ENCODE measurements at regions not wholly inside any gene's neighbourhood (a gene's known extent, or its start where the extent isn't known, plus 50 kb on each side); places are given as distances from the start of the nearest gene placed in this dataset.
A peak's percentile ranks its signal among the peaks of the same experiment; 100 is the strongest.
"Not testable (repeated sequence)": the region's sequence is repeated elsewhere in the genome, so short reads cannot be mapped to it uniquely, and the experiment has no call there.

DNA sequence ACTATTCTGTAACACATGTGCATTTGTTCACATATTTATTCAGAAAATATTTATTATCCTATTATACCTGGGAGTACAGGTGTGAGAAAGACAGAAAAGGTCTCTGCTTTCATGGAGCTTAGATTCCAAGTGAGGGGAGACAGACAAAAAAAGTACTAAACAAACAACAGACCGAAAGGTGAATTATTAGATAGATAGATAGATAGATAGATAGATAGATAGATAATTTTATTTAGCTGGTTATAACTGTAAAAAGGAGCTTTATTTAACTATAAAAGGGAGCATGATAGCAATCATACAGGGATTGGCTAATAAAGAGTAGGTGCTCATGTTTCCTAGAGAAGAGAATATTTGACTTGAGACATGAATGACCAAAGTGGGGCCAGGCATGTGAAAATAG, 119.4 kb downstream of the TNFSF18 start:
- DNase-seq = no peak

DNA sequence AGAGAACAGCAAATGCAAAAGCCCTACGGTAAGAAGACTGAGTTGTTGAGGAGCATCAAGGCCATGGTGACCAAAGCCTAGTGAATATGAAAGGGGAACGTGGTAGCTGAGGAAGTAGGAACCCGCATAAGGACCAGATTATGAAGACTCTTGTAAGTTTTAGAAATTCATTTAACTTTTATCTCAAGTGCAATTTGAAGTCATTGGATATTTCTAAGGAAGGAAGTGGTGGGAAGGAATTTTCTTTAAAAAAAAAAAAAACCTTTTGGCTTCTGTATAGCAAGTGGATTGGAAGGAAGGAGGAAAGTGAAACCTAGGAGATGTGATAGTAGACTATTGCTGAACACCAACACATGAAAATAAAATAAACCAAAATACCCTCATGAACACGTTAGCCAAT, 119.0 kb downstream of the TNFSF18 start:
- DNase-seq = no peak

DNA sequence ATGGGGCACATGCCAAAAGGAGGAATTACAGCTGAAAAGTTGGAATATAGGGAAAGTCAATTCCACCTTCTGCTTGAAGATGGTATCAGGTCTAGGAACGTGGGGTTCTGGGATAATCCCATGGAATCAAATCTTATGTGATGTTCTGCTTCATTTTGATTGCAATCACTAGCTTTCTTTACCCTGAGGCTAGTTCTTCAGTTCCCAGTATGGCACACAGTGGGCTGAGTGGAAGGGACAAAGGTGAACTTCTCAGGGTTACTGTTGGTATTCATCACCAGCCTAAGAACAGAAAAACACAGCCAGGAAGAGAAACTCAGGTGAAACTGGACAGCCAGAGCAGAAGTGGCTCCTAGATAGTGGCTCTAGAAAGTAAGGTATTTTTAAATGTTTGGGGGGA, 117.8 kb downstream of the TNFSF18 start:
- DNase-seq = no peak

DNA sequence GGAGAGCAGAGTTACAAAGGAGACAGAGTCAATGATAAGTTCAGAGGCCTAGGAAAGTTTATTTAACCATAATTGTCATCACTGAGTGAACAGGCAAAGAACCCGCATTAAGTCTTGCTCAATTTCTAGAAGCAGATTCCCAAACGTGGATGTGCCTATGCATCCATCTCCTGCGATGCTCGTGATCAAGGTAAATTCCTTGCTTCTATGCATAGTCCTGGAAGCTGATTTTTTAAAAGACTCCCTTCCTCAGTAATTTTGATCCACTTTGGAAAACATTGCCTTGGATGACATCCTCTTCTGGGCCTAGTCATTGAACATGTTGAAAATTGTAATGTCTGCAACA, 116.4 kb downstream of the TNFSF18 start:
- no peak for DNase-seq

DNA sequence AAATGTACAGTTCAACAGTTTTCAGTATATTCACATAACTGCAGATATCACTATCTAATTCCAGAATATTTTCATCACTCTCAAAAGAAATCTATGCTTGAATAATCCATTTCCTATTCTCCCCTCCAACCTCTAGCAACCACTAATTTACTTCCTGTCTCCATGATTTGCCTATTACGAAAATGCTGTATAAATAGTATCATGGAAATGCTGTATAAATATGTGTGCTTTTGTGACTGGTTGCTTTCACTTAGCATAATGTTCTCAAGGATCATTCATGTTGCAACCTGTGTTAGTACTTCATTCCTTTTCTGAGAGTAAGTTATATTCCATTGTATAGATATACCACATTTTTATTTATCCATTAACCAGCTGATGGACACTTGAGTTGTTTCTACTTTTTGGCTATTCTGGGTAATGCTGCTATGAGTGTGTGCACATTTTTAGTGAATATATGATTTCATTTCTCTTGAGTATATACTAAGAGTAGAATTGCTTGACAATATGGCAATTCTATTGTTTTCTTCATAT, 115.6 kb downstream of the TNFSF18 start:
- no peak for DNase-seq

DNA sequence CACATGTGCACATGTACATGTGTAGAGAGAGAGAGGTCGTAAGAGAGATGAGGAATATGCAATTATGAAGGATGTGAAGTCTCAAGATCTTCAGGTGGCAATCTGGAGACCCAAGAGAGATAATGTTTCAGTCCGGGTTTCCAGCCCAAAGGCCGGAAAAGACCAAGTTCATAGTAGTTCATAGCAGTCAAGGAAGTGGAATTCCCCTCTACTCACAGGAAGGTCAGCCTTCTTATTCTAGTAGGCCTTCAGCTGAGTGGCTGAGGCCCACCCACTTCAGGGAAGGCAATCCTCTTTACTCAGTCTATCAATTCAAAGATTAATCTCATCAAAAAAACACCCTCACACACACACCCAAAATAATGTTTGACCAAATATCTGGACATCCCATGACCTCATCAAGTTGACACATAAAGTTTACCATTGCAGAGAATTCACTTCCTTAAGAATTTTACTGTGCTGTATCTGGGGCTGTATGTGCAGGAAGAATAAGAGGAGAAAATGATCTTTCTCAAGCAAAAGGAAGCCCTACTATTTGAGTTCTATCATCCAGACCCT, 114.6 kb downstream of the TNFSF18 start:
- DNase-seq = no peak

DNA sequence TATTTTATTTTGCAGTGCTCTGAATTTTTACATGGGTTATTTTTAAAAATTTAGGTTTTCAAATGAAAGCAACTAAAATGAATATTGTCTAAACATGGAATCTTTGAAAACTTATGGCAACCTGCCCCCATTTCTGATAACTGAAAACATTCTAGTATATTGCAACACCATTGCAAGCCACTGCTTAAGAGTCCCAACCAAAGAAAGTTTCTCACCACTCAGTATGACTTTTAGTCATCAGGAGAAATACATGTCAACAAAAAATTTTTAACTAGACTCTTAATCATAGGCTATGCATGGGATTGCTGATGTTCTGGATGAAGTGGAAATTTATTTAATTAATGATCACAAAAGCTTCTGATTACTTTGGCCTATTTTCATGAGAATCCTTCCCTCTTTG, 112.1 kb downstream of the TNFSF18 start:
- DNase-seq = no peak

DNA sequence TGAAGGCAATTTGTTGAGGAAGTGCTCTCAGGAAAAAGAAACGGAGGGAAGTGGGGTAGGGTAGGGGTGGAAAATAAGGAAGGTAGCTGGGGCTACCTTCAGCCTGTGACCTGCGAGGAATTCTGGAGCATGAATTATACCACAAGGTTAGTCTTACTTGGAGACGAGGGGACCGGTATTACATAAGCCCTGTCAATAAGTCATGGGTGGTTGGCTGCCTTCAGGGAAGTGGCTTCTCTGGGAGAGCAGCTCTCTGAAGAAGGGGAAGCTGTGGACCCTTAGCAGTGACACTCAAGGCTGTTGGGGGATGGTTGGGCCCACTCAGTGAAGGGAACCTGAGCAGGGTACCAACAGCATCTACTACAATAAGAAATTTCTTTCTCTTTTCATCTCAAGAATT, 111.3 kb downstream of the TNFSF18 start:
- no peak for DNase-seq

DNA sequence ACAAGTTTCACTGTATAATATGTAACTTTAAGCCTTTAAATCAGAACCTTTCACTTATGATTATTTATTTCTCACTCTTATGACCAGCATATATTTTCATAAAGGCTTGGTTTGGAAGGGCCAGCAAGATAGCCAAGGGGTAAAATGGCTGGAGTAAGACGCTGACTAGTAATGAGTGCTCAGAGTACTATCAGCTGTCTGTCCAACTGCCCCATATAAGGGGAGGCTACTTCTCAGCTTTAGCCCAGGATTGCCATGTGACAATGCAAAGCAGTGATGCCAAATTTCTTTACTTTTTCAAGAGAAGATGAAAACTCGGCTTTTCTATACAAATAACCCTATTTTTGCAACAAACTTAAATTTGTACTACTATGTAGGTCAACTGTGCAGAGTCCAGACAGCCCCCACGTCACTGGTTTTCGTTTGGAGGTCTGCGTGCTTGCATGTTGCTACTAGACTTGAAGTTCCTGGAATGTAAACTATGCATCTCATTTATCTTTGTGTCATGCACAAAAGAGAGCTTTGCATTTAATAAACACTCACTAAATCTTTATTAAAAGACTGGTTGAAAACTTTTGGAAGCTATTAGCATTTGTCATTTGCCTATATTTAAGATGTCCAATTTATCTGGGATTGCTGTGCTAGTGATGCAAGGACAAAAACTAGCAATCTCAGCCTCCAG, 110.4 kb downstream of the TNFSF18 start:
- DNase-seq = no peak

DNA sequence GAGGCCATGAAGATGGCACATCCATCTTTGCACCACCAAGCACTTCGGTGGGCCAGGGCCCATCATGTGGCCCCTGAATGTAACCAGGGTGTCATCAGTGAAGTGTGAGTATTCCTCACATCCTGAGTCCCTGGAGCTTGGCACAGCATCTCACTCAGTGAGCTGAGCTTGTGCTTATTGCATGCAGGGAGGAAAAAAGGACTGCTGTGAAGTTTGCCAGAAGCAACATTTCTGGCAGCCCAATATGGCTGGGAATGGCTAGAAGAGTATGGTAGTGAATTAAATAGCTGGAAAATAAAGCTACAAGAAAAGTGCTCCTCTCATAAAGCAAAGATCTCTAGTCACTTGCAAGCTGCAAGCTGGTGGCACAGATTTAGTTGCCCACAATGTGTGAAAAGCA, 109.3 kb downstream of the TNFSF18 start:
- no peak for DNase-seq

DNA sequence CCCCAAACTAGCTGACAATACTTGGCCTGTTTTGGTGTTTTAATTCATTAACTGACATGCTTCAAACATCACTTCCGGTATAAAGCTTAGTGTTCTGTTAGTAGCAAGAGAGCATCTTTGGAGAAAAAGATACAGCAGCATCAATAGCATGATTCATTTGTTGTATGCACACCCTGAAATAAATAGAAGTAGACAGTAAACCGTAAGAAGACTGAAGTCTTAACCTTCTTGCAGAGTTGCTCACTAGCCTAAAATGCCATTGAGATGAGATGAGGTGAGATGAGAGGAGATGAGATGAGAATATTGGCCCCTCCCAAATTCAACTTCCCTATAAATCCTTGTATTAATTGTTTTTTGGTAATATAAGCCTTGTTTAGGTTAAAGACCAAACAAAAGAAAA, 108.8 kb downstream of the TNFSF18 start:
- DNase-seq = no peak

DNA sequence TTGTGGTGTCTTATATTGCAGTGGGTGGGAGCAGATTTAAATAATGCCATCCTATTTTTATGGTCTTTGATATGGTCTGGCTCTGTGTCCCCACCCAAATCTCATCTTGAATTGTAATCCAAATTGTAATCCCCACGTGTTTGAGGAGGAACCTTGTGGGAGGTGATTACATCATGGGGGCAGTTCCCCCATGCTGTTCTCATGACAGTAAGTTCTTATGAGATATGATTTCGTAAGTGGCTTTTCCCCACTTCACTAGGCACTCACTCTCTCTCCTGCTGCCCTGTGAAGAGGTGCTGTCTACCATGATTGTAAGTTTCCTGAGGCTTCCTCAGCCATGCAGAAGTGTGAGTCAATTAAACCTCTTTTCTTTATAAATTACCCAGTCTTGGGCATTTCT, 107.6 kb downstream of the TNFSF18 start:
- DNase-seq = not testable (repeated sequence)

DNA sequence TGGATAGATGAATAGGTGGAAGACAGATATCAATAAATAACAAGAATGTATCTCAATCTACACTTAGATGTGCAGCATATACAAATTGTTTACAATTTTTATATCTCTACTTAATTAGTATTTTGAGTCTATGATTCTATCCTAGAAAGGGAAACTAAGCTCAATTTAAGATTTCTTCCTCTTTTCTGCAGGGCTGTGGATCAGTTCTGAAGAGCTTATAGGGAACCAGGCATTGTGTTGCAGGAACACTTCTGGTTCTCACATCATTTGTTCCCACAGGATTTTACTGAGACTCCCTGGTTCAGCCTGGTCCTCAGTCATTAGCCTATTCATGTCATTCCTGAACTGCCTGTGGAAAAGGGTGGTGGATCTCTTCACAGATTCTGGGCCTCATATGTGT, 105.8 kb downstream of the TNFSF18 start:
- no peak for DNase-seq

DNA sequence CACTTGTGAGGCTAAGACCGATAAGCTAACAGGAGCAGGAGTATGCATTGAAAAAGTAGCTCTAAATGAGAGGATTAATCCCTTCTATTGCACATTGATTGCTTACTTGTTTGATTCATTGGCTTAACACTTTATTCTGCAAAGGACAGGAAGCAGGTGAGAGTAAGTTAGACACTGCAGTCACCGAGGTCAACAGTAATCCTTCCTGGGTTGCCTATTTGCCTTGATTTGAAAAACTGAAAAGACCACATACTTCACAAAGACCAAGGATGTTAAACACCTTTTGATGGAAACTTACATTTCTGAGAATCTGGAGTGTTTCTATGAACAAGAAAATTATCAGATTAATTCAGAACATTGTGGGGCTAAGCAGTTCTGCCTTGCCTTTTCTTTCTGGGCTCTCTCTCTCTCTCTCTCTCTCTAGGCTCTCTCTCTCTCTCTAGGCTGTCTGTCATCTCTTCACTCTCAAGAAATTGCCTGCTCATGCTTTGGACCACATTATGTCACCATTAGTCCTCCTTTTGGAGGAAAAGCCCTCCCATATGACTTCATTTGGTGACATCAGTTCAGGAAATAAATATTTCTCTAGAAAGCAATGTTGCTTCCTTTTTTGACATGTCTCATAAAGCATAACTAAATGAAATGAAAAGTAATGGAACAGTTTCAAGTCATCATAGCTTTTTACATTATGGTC, 103.8 kb downstream of the TNFSF18 start:
- DNase-seq = no peak

DNA sequence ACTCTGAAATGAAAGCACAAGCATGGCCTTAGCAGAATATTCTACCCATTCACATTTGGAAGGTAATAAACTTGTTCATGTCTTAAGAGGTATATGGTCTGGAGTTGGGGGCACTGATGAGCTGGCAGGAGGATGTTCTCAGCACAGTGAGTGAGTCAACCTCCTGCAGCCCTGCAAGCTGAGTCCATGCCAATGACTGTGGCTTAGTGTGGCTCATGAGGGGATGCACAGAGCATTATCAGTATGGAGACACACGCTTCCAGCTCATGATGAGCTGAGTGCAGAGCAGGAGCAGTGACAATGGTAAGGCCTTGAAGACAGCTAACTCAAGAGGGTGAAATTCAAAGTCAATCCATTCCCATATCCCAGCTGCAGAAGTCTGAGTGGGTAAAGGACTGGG, 102.3 kb downstream of the TNFSF18 start:
- peak; percentile 7 to 14 for DNase-seq

DNA sequence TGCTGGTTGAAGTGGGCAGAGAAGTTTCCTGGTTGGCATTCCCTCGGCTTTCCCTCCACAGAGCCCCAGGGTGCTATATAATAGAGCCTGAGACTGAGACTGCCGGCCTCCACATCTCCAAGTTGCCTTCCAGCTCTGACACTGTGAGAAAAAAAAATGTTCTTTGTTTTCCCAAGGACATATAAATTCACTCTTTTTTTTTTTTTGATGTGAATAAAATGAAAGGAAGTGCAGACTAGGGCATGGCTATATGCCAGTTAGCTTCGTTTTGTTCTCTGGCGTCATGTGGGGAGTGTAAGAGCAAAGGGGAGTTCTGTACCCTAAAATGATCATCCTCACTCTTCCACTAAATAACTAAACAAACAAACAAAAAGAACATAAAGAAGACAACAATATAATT, 101.6 kb downstream of the TNFSF18 start:
- DNase-seq = no peak

DNA sequence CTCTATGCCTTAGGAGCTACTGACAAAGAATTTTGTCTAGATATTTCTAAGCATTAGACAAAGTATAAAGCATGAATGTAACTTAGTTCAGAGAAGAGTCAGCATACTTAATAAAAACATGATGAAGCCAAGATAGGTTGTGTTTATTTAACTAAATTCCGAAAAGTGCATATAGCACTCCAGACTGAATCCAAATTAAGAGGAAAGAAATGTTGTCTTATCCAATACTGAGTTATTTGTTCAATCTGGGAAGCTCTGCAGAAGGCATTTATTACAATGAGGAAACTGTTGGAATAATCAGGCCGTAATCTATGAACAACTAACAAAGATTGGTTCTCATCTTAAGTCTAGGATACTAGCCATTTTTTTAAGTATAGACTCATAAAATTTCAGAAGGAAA, 100.2 kb downstream of the TNFSF18 start:
- DNase-seq = no peak

DNA sequence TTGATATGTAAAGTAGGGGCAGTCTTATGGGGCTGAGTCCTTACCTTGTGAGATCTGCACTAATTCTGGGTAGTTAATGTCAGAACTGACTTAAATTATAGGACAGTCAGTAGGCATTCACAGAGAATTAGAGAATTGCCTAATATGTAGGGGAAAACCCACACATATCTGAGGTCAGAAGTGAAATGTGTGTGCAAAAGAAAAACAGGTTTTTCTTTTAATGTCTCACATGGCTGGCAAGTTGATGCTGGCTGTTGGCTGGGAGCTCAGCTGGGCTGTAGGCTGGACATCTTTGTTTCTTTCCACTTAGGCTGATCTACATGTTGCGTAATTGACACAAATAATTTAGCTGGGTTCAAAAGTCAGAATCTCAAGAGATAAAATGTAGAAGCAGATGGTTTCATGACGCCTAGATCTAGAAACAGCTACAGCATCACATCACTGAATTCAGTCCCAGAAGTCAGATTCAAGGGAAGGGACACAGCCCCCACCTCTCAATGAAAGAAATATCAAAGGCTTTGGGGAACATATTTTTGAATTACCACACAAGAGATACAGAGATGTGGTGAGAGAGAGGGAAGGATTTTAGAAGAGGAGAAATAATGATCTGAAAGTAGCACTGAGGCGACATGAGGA, 98.9 kb downstream of the TNFSF18 start:
- DNase-seq = no peak

DNA sequence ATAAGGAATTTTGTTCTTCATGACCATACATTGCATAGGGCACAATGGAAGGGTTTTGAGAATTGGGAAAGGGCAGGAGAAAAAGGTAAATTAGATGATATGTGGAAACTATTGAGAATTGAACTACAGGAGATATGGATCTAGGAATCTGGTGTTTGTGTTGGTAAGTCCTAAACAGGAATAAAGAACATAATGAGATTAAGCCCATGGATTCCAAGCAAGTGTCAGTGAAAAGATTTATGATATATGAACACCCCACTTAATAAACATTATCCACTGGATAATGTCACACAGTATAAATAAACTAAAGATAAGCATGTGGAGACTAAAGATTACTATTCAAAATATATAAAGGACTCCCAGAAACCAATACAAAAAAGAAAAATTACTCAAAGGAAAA, 98.2 kb downstream of the TNFSF18 start:
- no peak for DNase-seq

DNA sequence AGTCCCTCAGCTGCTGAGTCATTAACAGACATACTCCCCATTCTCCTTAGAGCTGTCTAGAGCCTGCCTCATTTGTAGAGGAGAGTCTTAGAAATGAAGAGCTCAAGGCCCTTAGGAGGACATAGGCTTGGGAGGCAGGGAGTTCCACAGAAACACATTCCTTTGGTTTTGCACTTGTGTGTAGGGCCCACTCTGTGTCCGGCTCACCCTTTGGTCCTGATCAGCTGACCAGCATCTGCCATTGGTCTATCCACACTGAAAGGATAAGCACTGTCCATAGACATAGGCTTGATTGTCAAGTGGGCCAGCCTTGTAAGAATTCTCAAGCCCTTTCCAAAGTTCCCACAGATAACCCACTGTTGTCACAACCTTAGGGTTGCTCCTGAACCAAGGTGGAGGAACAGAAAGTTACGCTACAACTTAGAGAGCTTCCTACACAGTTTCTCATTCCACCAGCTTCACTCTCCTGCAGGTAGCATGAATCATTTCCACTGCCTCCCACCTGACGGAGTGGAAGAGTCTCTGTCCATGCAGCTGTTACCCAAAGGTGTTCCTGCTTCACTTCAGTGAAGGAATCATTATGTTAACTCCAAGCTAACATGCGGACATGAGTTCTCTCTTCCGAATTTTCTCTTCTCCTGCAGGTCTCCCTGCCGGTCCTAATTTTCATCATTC, 96.1 kb downstream of the TNFSF18 start:
- DNase-seq = no peak

DNA sequence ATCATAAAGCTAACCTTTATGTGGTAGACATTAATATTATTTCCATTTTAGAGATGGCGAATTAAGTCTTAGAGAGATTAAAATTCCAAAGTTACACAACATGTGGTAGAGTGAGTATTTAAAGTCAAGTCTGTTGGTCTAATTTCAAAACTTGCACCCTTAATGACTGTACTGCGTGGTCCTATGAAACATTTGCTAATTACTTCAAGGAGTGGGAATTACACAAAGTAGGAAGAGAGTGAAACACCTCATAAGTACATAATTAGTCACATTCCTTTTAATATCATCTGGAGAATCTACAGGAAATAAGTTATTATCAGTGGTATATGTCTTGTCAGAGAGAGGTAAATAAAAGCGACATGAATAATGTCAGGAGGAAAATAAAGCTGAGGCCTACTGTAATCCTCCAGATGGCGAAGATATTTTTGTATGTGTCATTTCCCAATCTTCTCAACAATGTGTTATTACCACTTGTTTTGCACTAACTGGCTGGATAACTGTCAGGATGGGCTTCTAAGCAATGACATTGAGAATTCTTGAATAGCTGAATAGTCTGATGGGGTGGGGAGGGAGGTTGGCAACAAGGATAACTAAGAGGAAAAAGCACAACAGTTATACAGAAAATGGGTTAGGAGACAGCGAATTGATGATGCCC, 95.5 kb downstream of the TNFSF18 start:
- no peak for DNase-seq

DNA sequence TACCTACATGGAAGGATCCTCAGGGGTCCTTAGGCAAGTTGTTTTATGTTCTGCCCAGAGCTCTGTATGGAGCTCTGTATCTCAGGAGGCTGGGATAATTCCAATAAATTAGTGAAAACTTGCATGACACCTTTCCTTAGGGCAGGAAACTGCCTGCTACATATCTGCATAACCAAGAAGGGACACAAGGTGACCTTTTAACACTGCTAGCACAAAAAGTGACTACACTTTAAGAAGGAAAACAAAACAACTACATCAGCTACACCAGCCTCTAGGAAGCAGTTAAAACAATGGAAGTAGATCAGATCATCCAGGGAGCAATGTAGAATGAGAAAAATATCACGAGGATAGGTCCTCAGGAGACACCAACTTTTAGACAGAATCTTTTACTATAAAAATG, 93.9 kb downstream of the TNFSF18 start:
- no peak for DNase-seq

DNA sequence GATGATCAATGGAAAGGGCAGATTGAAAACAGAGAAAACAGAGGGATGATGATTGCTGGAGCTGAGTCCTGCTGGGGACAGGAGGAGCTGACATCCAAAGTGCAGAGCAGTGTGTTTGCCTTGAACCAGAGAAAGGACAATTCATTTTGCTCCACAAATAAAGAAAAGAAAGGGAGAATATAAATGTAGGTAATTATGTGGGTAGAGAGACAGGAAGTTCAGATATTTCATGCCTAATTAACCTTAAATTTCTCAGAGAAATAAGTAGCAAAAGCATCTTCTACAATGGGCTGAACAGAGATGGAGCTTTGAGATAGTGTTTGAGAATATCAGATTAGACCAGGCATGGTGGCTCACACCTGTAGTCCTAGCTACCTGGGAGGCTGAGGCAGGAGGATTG, 93.2 kb downstream of the TNFSF18 start:
- no peak for DNase-seq
